ENCODE measurements at regions not wholly inside any gene's neighbourhood (a gene's known extent, or its start where the extent isn't known, plus 50 kb on each side); places are given as distances from the start of the nearest gene placed in this dataset.
"Not testable (repeated sequence)": the region's sequence is repeated elsewhere in the genome, so short reads cannot be mapped to it uniquely, and the experiment has no call there.

- intact Hi-C loops (cut with DNase I; ENCODE audit: low total_unique reads) = no loop called here
- no peaks in the 10 kb centered on the region for H3K27me3 ChIP-seq (replicated peaks in 1 of 7)
- H3K9me3 ChIP-seq = peaks cover 0 to 8% (median 0%) of the 10 kb centered on the region in 8 donors
- WGBS, 5 donors = 70 to 82% (median 80%) methylated on average over 3 of the region's 4 CpGs
- no peak for DNase-seq
- H3K4me1 ChIP-seq = no peaks in the 10 kb centered on the region
- no peaks in the 10 kb centered on the region for H3K36me3 ChIP-seq
- no peak overlapping the region for H3K27ac ChIP-seq
- TF ChIP-seq POLR2A (IDR thresholded peaks at IDR 0.05) (no peak), CTCF (IDR thresholded peaks at IDR 0.05 in 8 of 11, conservative IDR thresholded peaks at IDR 0.05 in 3 of 11) (no peak), POLR2AphosphoS5 (IDR thresholded peaks at IDR 0.05) (no peak)
- H3K4me3 ChIP-seq = no peak overlapping the region
These were observed 663.9 kb downstream of the DOK5 start for GRCh38 chr20:55139173-55139765.

GRCh38 chr20:55135923-55136322, 660.5 kb downstream of the DOK5 start:
- H3K4me3 ChIP-seq = no peak overlapping the region
- TF ChIP-seq CTCF (IDR thresholded peaks at IDR 0.05 in 8 of 11, conservative IDR thresholded peaks at IDR 0.05 in 3 of 11) (no peak), POLR2AphosphoS5 (IDR thresholded peaks at IDR 0.05) (no peak), POLR2A (IDR thresholded peaks at IDR 0.05) (no peak)
- WGBS, 5 donors = 52 to 71% (median 60%) methylated on average over 3 of the region's 3 CpGs
- no peaks in the 10 kb centered on the region for H3K4me1 ChIP-seq
- no peaks in the 10 kb centered on the region for H3K9me3 ChIP-seq
- H3K27ac ChIP-seq = no peak overlapping the region
- intact Hi-C loops (cut with DNase I; ENCODE audit: low total_unique reads) = no loop called here
- H3K36me3 ChIP-seq = no peaks in the 10 kb centered on the region
- no peak for DNase-seq
- H3K27me3 ChIP-seq (replicated peaks in 1 of 7) = no peaks in the 10 kb centered on the region

GRCh38 chr20:55132523-55132922, 657.1 kb downstream of the DOK5 start:
- H3K4me3 ChIP-seq = no peak overlapping the region
- H3K27me3 ChIP-seq (replicated peaks in 1 of 7) = no peaks in the 10 kb centered on the region
- no peaks in the 10 kb centered on the region for H3K36me3 ChIP-seq
- DNase-seq = no peak
- H3K4me1 ChIP-seq = no peaks in the 10 kb centered on the region
- TF ChIP-seq POLR2AphosphoS5 (IDR thresholded peaks at IDR 0.05) = no peak
- no peak for TF ChIP-seq POLR2A (IDR thresholded peaks at IDR 0.05)
- TF ChIP-seq CTCF (IDR thresholded peaks at IDR 0.05 in 8 of 11, conservative IDR thresholded peaks at IDR 0.05 in 3 of 11) = no peak
- no peaks in the 10 kb centered on the region for H3K9me3 ChIP-seq
- 81 to 88% (median 82%) methylated on average over 7 of the region's 7 CpGs for WGBS, 5 donors
- intact Hi-C loops (cut with DNase I; ENCODE audit: low total_unique reads) = no loop called here
- H3K27ac ChIP-seq = no peak overlapping the region

DNA sequence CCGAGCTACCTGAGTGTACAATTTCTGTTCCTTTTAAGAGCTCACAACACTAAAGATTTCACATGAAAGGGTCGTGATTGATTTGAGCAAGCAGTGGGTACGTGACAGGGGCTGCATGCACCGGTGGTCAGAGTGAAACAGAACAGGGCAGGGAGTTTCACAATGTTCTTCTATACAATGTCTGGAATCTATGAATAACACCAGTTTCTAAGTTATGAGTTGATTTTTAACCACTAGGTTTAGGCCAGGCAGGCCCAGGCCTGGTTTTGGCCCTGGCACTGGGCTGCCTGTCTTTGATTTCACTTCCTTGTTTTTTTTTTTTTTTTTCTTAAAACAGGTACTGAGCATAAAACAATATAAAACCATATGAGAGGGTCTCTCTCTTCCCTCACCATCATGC, 642.2 kb downstream of the DOK5 start:
- H3K27me3 ChIP-seq (replicated peaks in 1 of 7); H3K36me3 ChIP-seq; DNase-seq; H3K27ac ChIP-seq; H3K4me3 ChIP-seq; H3K4me1 ChIP-seq; intact Hi-C loops (cut with DNase I; ENCODE audit: low total_unique reads); H3K9me3 ChIP-seq: not testable (repeated sequence)
- WGBS, 5 donors = 70 to 82% (median 74%) methylated on average over 4 of the region's 4 CpGs

DNA sequence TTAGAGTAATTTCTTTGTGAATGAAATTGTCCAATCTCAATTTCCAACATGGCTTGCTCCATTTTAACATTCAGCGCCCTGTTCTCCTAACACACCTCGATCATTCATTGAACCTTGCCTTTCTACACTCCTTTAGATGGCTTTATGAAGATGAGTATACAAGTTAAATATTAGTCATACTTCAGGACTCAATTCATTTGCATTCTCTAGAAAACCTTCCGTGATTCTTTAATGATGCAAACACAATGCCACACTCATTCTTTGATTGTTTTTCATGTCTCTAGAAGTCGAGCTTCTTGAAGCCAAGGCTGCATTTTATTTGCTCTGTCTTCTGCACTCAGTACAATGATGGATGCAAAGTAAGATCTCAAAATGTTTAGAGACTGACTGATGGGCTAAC, 641.2 kb downstream of the DOK5 start:
- intact Hi-C loops (cut with DNase I; ENCODE audit: low total_unique reads) = no loop called here
- 74 to 82% (median 79%) methylated on average over 4 of the region's 4 CpGs for WGBS, 5 donors

More for the DNA sequence above, 641.2 kb downstream of the DOK5 start:
- H3K27me3 ChIP-seq (replicated peaks in 1 of 7) = no peaks in the 10 kb centered on the region
- H3K36me3 ChIP-seq = no peaks in the 10 kb centered on the region
- DNase-seq = no peak
- H3K9me3 ChIP-seq = peaks cover 0 to 2% (median 0%) of the 10 kb centered on the region in 8 donors
- TF ChIP-seq CTCF (IDR thresholded peaks at IDR 0.05 in 8 of 11, conservative IDR thresholded peaks at IDR 0.05 in 3 of 11) (no peak), POLR2AphosphoS5 (IDR thresholded peaks at IDR 0.05) (no peak), POLR2A (IDR thresholded peaks at IDR 0.05) (no peak)
- H3K27ac ChIP-seq = no peak overlapping the region
- no peak overlapping the region for H3K4me3 ChIP-seq
- no peaks in the 10 kb centered on the region for H3K4me1 ChIP-seq

Measured in spleen (tissue), 11 donors.